22Rv1 (cell line): ENCODE measurements at regions not wholly inside any gene's neighbourhood (a gene's known extent, or its start where the extent isn't known, plus 50 kb on each side); places are given as distances from the start of the nearest gene placed in this dataset.

Source experiments
- H3K27ac ChIP-seq: fragments of 450-650 bp; 2 replicates; pipeline ENCODE4 v1.5.1; 2017
- CTCF ChIP-seq: fragments of 450-650 bp; IDR thresholded peaks from 2 replicates; pipeline ENCODE4 v1.5.1; 2017; ENCODE audit warnings: mild to moderate bottlenecking
- ZFX ChIP-seq: fragments of 450-650 bp; IDR thresholded peaks from 2 replicates; pipeline ENCODE4 v1.6.1; 2017; ENCODE audit warnings: antibody characterized with exemption, borderline replicate concordance

- H3K27ac ChIP-seq, result no peak overlapping the region
- TF ChIP-seq ZFX, result no peak
- TF ChIP-seq CTCF, result no peak
Measured at GRCh38 chr11:91241226-91241625, 983.4 kb upstream of the FAT3 start.

- no peak overlapping the region for H3K27ac ChIP-seq
- no peak for TF ChIP-seq CTCF
- no peak for TF ChIP-seq ZFX
Measured at GRCh38 chr11:91239359-91239758, 985.3 kb upstream of the FAT3 start.

DNA sequence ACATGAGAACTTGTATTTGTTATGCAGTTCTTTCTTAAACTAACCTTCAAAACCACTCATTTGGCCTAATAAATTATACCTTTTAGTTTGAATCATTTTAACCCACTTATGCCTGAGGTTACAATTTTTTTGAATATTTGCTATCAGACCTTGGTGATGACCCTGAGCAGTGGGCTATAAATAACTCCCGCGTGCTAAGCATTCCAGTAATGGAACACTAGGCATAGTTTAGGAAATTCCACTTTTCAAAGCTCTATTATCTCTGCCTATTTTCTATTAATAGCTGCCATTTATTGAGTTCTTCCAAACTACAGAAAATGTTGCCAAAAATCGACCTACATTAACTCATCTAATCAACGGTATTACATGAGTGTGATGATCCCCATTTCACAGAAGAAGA, 993.4 kb upstream of the FAT3 start:
- TF ChIP-seq ZFX, result no peak
- TF ChIP-seq CTCF, result no peak
- no peak overlapping the region for H3K27ac ChIP-seq

DNA sequence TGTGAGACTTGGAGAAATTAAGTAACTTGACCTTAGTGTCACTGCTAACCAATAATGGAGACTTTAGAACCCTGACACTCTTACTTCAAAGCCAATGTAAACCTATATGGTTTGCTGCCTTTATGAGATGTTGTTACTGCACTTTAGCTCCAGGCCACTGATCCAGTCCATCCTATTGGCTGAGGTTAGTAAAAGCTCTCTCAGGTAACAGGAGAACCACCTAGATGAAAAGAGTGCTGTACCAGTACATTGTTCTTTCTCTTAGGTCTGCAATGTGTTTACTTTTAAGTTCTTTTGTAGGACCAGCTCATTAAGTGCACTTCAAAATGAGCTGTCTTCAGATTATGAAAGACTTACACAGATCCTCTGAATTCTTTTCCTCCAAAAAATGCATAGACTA, 994.0 kb upstream of the FAT3 start:
- TF ChIP-seq CTCF (no peak), ZFX (no peak)
- no peak overlapping the region for H3K27ac ChIP-seq

- TF ChIP-seq ZFX (no peak), CTCF (no peak)
- no peak overlapping the region for H3K27ac ChIP-seq
Measured at GRCh38 chr11:91222830-91223229, 1000.0 kb upstream of the CHORDC1 start.

GRCh38 chr11:91220476-91221202, 997.8 kb upstream of the CHORDC1 start:
- no peak overlapping the region for H3K27ac ChIP-seq
- TF ChIP-seq ZFX (no peak), CTCF (no peak)

DNA sequence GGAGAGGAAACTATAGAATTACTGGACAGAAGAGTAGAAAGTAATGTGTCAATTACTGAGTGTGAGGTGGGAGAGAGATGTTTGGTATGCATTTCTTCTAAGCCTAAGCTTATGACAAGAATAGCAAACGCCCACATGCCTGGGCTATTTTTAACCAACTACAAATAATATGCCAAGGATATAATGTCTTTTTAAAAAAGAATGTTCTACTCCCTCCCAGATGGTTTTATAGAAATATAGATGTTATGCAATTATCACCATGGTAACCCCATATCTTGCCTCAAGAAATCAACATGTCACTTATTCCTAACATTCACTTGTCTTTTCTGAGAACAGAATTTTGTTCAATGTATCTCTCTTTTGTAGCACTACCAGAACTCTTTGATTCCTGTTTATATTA, 996.7 kb upstream of the CHORDC1 start:
- TF ChIP-seq CTCF (no peak), ZFX (no peak)
- H3K27ac ChIP-seq, result no peak overlapping the region
